ENCODE measurements at regions not wholly inside any gene's neighbourhood (a gene's known extent, or its start where the extent isn't known, plus 50 kb on each side); places are given as distances from the start of the nearest gene placed in this dataset.

GRCh38 chr7:110090110-110090820 is 1000.7 kb upstream of the LRRN3 start:
- Histone ChIP-seq H3K27me3 (ENCODE audit: control insufficient read depth in 1 of 2, insufficient read depth in 2 of 2, low read length in 1 of 2) (no peaks in the 10 kb centered on the region), H3K4me3 (ENCODE audit: low read length in 2 of 2) (no peak overlapping the region), H3K36me3 (ENCODE audit: control insufficient read depth in 1 of 2, insufficient read depth in 2 of 2, low read length in 1 of 2) (no peaks in the 10 kb centered on the region), H3K27ac (ENCODE audit: low read depth in 1 of 2, low read length in 2 of 2) (no peak overlapping the region), H3K9me3 (ENCODE audit: control insufficient read depth, low read length) (peaks cover 1% of the 10 kb centered on the region), H3K4me1 (ENCODE audit: control insufficient read depth in 1 of 2, insufficient read depth in 2 of 2, low read length in 2 of 2) (no peaks in the 10 kb centered on the region)
- DNase-seq (no peak), ATAC-seq (ENCODE audit: low FRiP score) (no peak)
- 86% methylated on average over 11 of the region's 11 CpGs for WGBS, 2 donors
- intact Hi-C loops (cut with DNase I) = no loop called here

- 65 to 67% methylated on average over 1 of the region's 1 CpG for WGBS, 2 donors
- ATAC-seq (ENCODE audit: low FRiP score) = no peak
- peaks cover 1% of the 10 kb centered on the region for H3K9me3 ChIP-seq (ENCODE audit: control insufficient read depth, low read length)
- DNase-seq = no peak
- no peak overlapping the region for H3K4me3 ChIP-seq (ENCODE audit: low read length in 2 of 2)
- no peaks in the 10 kb centered on the region for H3K36me3 ChIP-seq (ENCODE audit: control insufficient read depth in 1 of 2, insufficient read depth in 2 of 2, low read length in 1 of 2)
- H3K4me1 ChIP-seq (ENCODE audit: control insufficient read depth in 1 of 2, insufficient read depth in 2 of 2, low read length in 2 of 2) = no peaks in the 10 kb centered on the region
- H3K27ac ChIP-seq (ENCODE audit: low read depth in 1 of 2, low read length in 2 of 2) = no peak overlapping the region
- no peaks in the 10 kb centered on the region for H3K27me3 ChIP-seq (ENCODE audit: control insufficient read depth in 1 of 2, insufficient read depth in 2 of 2, low read length in 1 of 2)
- intact Hi-C loops (cut with DNase I) = no loop called here
Observed at GRCh38 chr7:110095372-110096052, 995.4 kb upstream of the LRRN3 start.

GRCh38 chr7:110104243-110104642 is 986.7 kb upstream of the LRRN3 start:
- ATAC-seq (ENCODE audit: low FRiP score) (no peak), DNase-seq (no peak)
- H3K27me3 ChIP-seq (ENCODE audit: control insufficient read depth in 1 of 2, insufficient read depth in 2 of 2, low read length in 1 of 2) = no peaks in the 10 kb centered on the region
- no peaks in the 10 kb centered on the region for H3K9me3 ChIP-seq (ENCODE audit: control insufficient read depth, low read length)
- H3K4me3 ChIP-seq (ENCODE audit: low read length in 2 of 2) = no peak overlapping the region
- no peaks in the 10 kb centered on the region for H3K4me1 ChIP-seq (ENCODE audit: control insufficient read depth in 1 of 2, insufficient read depth in 2 of 2, low read length in 2 of 2)
- intact Hi-C loops (cut with DNase I) = no loop called here
- H3K27ac ChIP-seq (ENCODE audit: low read depth in 1 of 2, low read length in 2 of 2) = no peak overlapping the region
- WGBS, 2 donors = 84 to 85% methylated on average over 5 of the region's 5 CpGs
- no peaks in the 10 kb centered on the region for H3K36me3 ChIP-seq (ENCODE audit: control insufficient read depth in 1 of 2, insufficient read depth in 2 of 2, low read length in 1 of 2)

GRCh38 chr7:110105307-110105706 is 985.6 kb upstream of the LRRN3 start:
- intact Hi-C loops (cut with DNase I) = no loop called here
- Histone ChIP-seq H3K27ac (ENCODE audit: low read depth in 1 of 2, low read length in 2 of 2) (no peak overlapping the region), H3K27me3 (ENCODE audit: control insufficient read depth in 1 of 2, insufficient read depth in 2 of 2, low read length in 1 of 2) (no peaks in the 10 kb centered on the region), H3K9me3 (ENCODE audit: control insufficient read depth, low read length) (no peaks in the 10 kb centered on the region), H3K4me3 (ENCODE audit: low read length in 2 of 2) (no peak overlapping the region), H3K36me3 (ENCODE audit: control insufficient read depth in 1 of 2, insufficient read depth in 2 of 2, low read length in 1 of 2) (no peaks in the 10 kb centered on the region), H3K4me1 (ENCODE audit: control insufficient read depth in 1 of 2, insufficient read depth in 2 of 2, low read length in 2 of 2) (no peaks in the 10 kb centered on the region)
- ATAC-seq (ENCODE audit: low FRiP score) = no peak
- DNase-seq = no peak
- 26 to 37% methylated on average over 7 of the region's 7 CpGs for WGBS, 2 donors

GRCh38 chr7:110105840-110106239 is 985.1 kb upstream of the LRRN3 start:
- ATAC-seq (ENCODE audit: low FRiP score) (no peak), DNase-seq (no peak)
- intact Hi-C loops (cut with DNase I) = no loop called here
- no peaks in the 10 kb centered on the region for H3K4me1 ChIP-seq (ENCODE audit: control insufficient read depth in 1 of 2, insufficient read depth in 2 of 2, low read length in 2 of 2)
- H3K27me3 ChIP-seq (ENCODE audit: control insufficient read depth in 1 of 2, insufficient read depth in 2 of 2, low read length in 1 of 2) = no peaks in the 10 kb centered on the region
- H3K9me3 ChIP-seq (ENCODE audit: control insufficient read depth, low read length) = no peaks in the 10 kb centered on the region
- H3K4me3 ChIP-seq (ENCODE audit: low read length in 2 of 2) = no peak overlapping the region
- no peaks in the 10 kb centered on the region for H3K36me3 ChIP-seq (ENCODE audit: control insufficient read depth in 1 of 2, insufficient read depth in 2 of 2, low read length in 1 of 2)
- no peak overlapping the region for H3K27ac ChIP-seq (ENCODE audit: low read depth in 1 of 2, low read length in 2 of 2)

GRCh38 chr7:110119883-110120581 is 970.9 kb upstream of the LRRN3 start:
- Histone ChIP-seq H3K4me1 (ENCODE audit: control insufficient read depth in 1 of 2, insufficient read depth in 2 of 2, low read length in 2 of 2) (no peaks in the 10 kb centered on the region), H3K9me3 (ENCODE audit: control insufficient read depth, low read length) (peaks cover 3% of the 10 kb centered on the region), H3K36me3 (ENCODE audit: control insufficient read depth in 1 of 2, insufficient read depth in 2 of 2, low read length in 1 of 2) (no peaks in the 10 kb centered on the region), H3K4me3 (ENCODE audit: low read length in 2 of 2) (no peak overlapping the region), H3K27ac (ENCODE audit: low read depth in 1 of 2, low read length in 2 of 2) (no peak overlapping the region), H3K27me3 (ENCODE audit: control insufficient read depth in 1 of 2, insufficient read depth in 2 of 2, low read length in 1 of 2) (no peaks in the 10 kb centered on the region)
- intact Hi-C loops (cut with DNase I) = no loop called here
- DNase-seq (peak; percentile 12 to 39), ATAC-seq (ENCODE audit: low FRiP score) (no peak)
- 75 to 81% methylated on average over 7 of the region's 7 CpGs for WGBS, 2 donors

GRCh38 chr7:110129159-110129558 is 961.8 kb upstream of the LRRN3 start:
- intact Hi-C loops (cut with DNase I) = no loop called here
- H3K36me3 ChIP-seq (ENCODE audit: control insufficient read depth in 1 of 2, insufficient read depth in 2 of 2, low read length in 1 of 2) = no peaks in the 10 kb centered on the region
- DNase-seq = no peak

GRCh38 chr7:110130669-110131068 is 960.3 kb upstream of the LRRN3 start:
- intact Hi-C loops (cut with DNase I) = no loop called here
- Histone ChIP-seq H3K27me3 (ENCODE audit: control insufficient read depth in 1 of 2, insufficient read depth in 2 of 2, low read length in 1 of 2) (no peaks in the 10 kb centered on the region), H3K4me1 (ENCODE audit: control insufficient read depth in 1 of 2, insufficient read depth in 2 of 2, low read length in 2 of 2) (no peaks in the 10 kb centered on the region), H3K4me3 (ENCODE audit: low read length in 2 of 2) (no peak overlapping the region), H3K9me3 (ENCODE audit: control insufficient read depth, low read length) (no peaks in the 10 kb centered on the region), H3K27ac (ENCODE audit: low read depth in 1 of 2, low read length in 2 of 2) (no peak overlapping the region), H3K36me3 (ENCODE audit: control insufficient read depth in 1 of 2, insufficient read depth in 2 of 2, low read length in 1 of 2) (no peaks in the 10 kb centered on the region)
- 40 to 52% methylated on average over 2 of the region's 2 CpGs for WGBS, 2 donors
- no peak for DNase-seq
- ATAC-seq (ENCODE audit: low FRiP score) = no peak

More at GRCh38 chr7:110129159-110129558, 961.8 kb upstream of the LRRN3 start:
- Histone ChIP-seq H3K27ac (ENCODE audit: low read depth in 1 of 2, low read length in 2 of 2) (no peak overlapping the region), H3K27me3 (ENCODE audit: control insufficient read depth in 1 of 2, insufficient read depth in 2 of 2, low read length in 1 of 2) (no peaks in the 10 kb centered on the region), H3K4me3 (ENCODE audit: low read length in 2 of 2) (no peak overlapping the region), H3K9me3 (ENCODE audit: control insufficient read depth, low read length) (no peaks in the 10 kb centered on the region), H3K4me1 (ENCODE audit: control insufficient read depth in 1 of 2, insufficient read depth in 2 of 2, low read length in 2 of 2) (no peaks in the 10 kb centered on the region)
- ATAC-seq (ENCODE audit: low FRiP score) = no peak

- intact Hi-C loops (cut with DNase I) = no loop called here
- Histone ChIP-seq H3K36me3 (ENCODE audit: control insufficient read depth in 1 of 2, insufficient read depth in 2 of 2, low read length in 1 of 2) (no peaks in the 10 kb centered on the region), H3K27ac (ENCODE audit: low read depth in 1 of 2, low read length in 2 of 2) (no peak overlapping the region), H3K4me3 (ENCODE audit: low read length in 2 of 2) (no peak overlapping the region), H3K9me3 (ENCODE audit: control insufficient read depth, low read length) (no peaks in the 10 kb centered on the region), H3K4me1 (ENCODE audit: control insufficient read depth in 1 of 2, insufficient read depth in 2 of 2, low read length in 2 of 2) (no peaks in the 10 kb centered on the region), H3K27me3 (ENCODE audit: control insufficient read depth in 1 of 2, insufficient read depth in 2 of 2, low read length in 1 of 2) (no peaks in the 10 kb centered on the region)
- DNase-seq (no peak), ATAC-seq (ENCODE audit: low FRiP score) (no peak)
Observed at GRCh38 chr7:110131344-110131743, 959.6 kb upstream of the LRRN3 start.
